UCSD-AML1 (cell line): ENCODE measurements at regions not wholly inside any gene's neighbourhood (a gene's known extent, or its start where the extent isn't known, plus 50 kb on each side); places are given as distances from the start of the nearest gene placed in this dataset.
"Not testable (repeated sequence)": the region's sequence is repeated elsewhere in the genome, so short reads cannot be mapped to it uniquely, and the experiment has no call there.

Source experiments
- DNase-seq: peaks from one replicate; lab custom pipeline; 2025; ENCODE audit not compliant: unreplicated experiment; lab: John Stamatoyannopoulos, UW

- DNase-seq: no peak
These were observed 237.8 kb upstream of the LRIG3 start for GRCh38 chr12:59158066-59158465.

GRCh38 chr12:59155448-59155847 is 235.1 kb upstream of the LRIG3 start:
- DNase-seq: no peak

GRCh38 chr12:59151243-59151642 is 230.9 kb upstream of the LRIG3 start:
- DNase-seq: no peak

DNA sequence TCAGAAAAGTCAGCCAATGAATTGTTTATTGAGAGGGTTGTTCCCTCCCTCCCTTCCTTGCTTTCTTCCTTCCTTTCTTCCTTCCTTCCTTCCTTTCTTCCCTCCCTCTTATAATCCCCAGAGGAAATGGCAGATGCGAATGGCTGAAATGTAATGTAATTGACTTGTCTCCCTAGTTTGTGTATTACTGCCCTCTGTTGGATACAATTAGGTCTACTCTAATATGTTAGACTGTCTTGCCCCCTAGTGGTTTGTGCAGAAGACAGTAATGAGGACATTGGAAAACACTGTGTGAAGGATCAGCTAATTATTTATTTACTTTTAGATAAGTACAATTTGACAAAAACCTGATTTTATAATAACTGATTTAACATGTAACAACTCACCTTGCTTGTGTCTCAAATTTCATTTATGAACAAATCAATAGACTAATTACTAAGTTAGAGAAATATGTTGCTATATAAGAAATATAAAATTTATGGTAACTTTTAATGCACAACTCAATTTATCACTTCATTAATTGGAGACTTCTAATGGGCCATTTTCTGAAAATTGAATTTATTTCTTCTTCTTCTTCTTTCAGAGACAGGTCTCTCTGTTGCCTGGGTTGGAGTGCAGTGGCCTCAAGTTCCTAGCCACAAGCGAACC is 229.8 kb upstream of the LRIG3 start:
- no peak for DNase-seq

DNA sequence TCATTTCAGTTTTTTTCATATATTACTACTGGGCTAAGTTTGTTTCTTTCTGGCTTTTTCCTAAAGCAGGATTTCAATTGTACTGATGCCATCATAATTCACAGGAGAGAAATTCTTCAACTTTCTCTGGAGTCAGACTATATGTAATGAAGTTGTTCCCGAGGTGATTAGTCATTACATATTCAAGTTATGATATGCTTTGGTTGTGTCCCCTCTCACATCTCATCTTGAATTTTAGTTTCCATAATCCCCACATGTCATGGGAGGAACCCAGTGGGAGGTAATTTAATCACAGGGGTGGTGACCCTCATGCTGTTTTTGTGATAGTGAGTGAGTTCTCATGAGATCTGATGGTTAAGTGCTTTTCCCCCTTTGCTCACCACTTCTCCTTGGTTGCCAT is 227.5 kb upstream of the LRIG3 start:
- DNase-seq: no peak

GRCh38 chr12:59142183-59142790 is 222.0 kb upstream of the LRIG3 start:
- no peak for DNase-seq

DNA sequence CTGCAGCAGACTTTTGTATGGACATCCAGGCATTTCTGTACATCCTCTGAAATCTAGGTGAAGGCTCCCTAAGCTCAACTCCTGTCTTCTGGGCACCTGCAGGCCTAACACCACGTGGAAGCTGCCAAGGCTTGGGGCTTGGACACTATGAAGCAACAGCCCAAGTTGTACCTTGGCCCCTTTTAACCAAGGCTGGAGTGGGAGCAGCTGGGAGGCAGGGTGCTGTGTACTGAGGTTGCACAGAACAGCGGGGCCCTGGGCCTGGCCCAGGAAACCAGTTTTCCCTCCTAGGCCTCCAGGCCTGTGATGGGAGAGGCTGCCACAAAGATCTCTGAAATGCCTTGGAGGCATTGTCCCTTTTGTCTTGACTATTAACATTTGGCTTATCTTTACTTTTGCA is 214.4 kb upstream of the LRIG3 start:
- no peak for DNase-seq

- DNase-seq: no peak
These were observed 211.2 kb upstream of the LRIG3 start for GRCh38 chr12:59131462-59131861.

- DNase-seq: no peak
These were observed 202.5 kb upstream of the LRIG3 start for GRCh38 chr12:59122784-59123183.

GRCh38 chr12:59121451-59121850 is 201.1 kb upstream of the LRIG3 start:
- no peak for DNase-seq

DNA sequence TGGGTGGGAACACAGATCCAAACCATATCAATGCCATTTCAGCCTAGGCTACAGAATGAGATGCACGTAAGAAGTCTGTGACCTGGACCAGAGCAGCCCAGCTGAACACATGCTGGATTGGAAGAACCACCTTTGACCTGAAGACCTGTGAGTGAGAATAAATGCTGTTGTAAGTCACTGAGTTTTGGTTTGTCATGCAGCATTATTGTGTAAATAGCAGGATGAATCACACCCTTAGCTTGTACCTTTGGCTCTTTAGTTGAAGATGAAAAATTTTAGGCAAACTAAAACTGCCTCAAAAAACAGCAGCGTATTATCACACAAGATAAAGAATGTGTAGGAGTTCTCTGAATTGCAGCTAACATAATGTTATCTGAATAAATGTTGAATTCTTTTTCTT is 199.4 kb upstream of the LRIG3 start:
- no peak for DNase-seq

GRCh38 chr12:59118356-59118755 is 198.1 kb upstream of the LRIG3 start:
- DNase-seq: no peak

DNA sequence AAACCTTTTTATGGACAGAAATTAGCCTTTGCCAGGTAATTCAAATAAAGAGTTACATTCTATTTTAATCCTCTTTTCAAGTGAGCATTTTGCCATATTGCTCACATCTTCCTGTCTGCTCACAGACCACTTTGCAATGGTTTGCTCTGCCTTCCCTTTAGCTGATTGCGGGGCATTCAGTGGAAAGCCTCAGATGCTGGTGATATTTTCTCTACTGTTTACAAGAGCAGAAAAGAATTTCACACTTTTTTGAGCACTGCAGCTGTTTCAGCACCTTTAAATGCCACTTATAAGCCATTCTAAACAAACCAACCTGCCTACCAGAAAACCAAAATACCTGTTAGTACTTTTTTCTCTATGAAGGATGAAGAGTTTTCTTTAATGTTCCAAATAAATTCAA is 195.7 kb upstream of the LRIG3 start:
- DNase-seq: no peak

GRCh38 chr12:59115526-59115925 is 195.2 kb upstream of the LRIG3 start:
- no peak for DNase-seq

- peak; percentile 57 for DNase-seq
These were observed 193.7 kb upstream of the LRIG3 start for GRCh38 chr12:59113831-59114615.

GRCh38 chr12:59111851-59112250 is 191.5 kb upstream of the LRIG3 start:
- DNase-seq: no peak

GRCh38 chr12:59108516-59108915 is 188.2 kb upstream of the LRIG3 start:
- not testable (repeated sequence) for DNase-seq

GRCh38 chr12:59100585-59100984 is 180.3 kb upstream of the LRIG3 start:
- no peak for DNase-seq

- no peak for DNase-seq
These were observed 177.6 kb upstream of the LRIG3 start for GRCh38 chr12:59097876-59098275.

DNA sequence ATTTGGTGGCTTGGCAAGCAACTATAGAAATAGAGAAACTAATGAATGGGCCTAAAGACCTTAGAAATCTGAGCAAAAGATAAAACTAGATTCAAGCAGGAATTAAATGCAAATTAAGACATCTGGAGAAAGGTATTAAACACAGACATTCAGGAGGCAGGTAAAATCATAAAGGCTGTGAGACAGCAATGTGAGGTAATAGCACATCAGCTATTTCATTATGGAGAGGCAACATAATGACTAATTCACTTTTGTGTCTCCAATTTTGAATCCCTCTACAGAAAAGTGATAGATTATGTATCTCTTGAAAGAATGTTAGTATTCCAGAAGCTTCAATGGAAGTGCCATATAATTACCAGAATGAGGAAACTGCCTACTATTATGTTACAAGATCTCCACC is 175.9 kb upstream of the LRIG3 start:
- no peak for DNase-seq

- DNase-seq: no peak
These were observed 172.9 kb upstream of the LRIG3 start for GRCh38 chr12:59093073-59093772.

- DNase-seq: no peak
These were observed 168.4 kb upstream of the LRIG3 start for GRCh38 chr12:59088673-59089072.
